ENCODE measurements at regions not wholly inside any gene's neighbourhood (a gene's known extent, or its start where the extent isn't known, plus 50 kb on each side); places are given as distances from the start of the nearest gene placed in this dataset.

- no peak for TF ChIP-seq CTCF (IDR thresholded peaks at IDR 0.05)
- TF ChIP-seq POLR2A (IDR thresholded peaks at IDR 0.05) = no peak
Observed at GRCh38 chr9:117541181-117541580, 126.3 kb upstream of the ASTN2 start.
